ENCODE measurements at regions not wholly inside any gene's neighbourhood (a gene's known extent, or its start where the extent isn't known, plus 50 kb on each side); places are given as distances from the start of the nearest gene placed in this dataset.

GRCh38 chr15:23835953-23836352 lies 148.8 kb upstream of the NDN start:
- DNase-seq = no peak
- H3K36me3 ChIP-seq = no peaks in the 10 kb centered on the region
- 90 to 97% (median 94%) methylated on average over 2 of the region's 2 CpGs for WGBS, 3 donors
- TF ChIP-seq EP300 (IDR thresholded peaks at IDR 0.05) = no peak
- TF ChIP-seq CTCF (IDR thresholded peaks at IDR 0.05) = no peak
- TF ChIP-seq POLR2A (IDR thresholded peaks at IDR 0.05) = no peak
- no peaks in the 10 kb centered on the region for H3K4me1 ChIP-seq (ENCODE audit: insufficient read depth)
- intact Hi-C loops (cut with DNase I) = no loop called here
- H3K9me3 ChIP-seq = no peaks in the 10 kb centered on the region
- H3K27ac ChIP-seq = no peak overlapping the region
- H3K27me3 ChIP-seq = no peaks in the 10 kb centered on the region
- H3K4me3 ChIP-seq = no peak overlapping the region

GRCh38 chr15:23839893-23840474 lies 152.9 kb upstream of the NDN start:
- WGBS, 3 donors = 48 to 60% (median 54%) methylated on average over 6 of the region's 6 CpGs
- Histone ChIP-seq H3K27ac (no peak overlapping the region), H3K4me1 (ENCODE audit: insufficient read depth) (no peaks in the 10 kb centered on the region), H3K27me3 (no peaks in the 10 kb centered on the region), H3K4me3 (no peak overlapping the region), H3K36me3 (no peaks in the 10 kb centered on the region), H3K9me3 (no peaks in the 10 kb centered on the region)
- intact Hi-C loops (cut with DNase I) = no loop called here
- no peak for DNase-seq
- TF ChIP-seq CTCF (IDR thresholded peaks at IDR 0.05) (no peak), EP300 (IDR thresholded peaks at IDR 0.05) (no peak), POLR2A (IDR thresholded peaks at IDR 0.05) (no peak)

- Histone ChIP-seq H3K4me1 (ENCODE audit: insufficient read depth) (no peaks in the 10 kb centered on the region), H3K4me3 (no peak overlapping the region), H3K36me3 (no peaks in the 10 kb centered on the region), H3K27me3 (no peaks in the 10 kb centered on the region), H3K9me3 (no peaks in the 10 kb centered on the region), H3K27ac (no peak overlapping the region)
- intact Hi-C loops (cut with DNase I) = no loop called here
- 27 to 34% (median 30%) methylated on average over 3 of the region's 3 CpGs for WGBS, 3 donors
- DNase-seq = no peak
- TF ChIP-seq CTCF (IDR thresholded peaks at IDR 0.05) (no peak), EP300 (IDR thresholded peaks at IDR 0.05) (no peak), POLR2A (IDR thresholded peaks at IDR 0.05) (no peak)
These were observed 159.1 kb upstream of the NDN start for GRCh38 chr15:23846218-23846617.

- 64 to 67% (median 64%) methylated on average over 6 of the region's 6 CpGs for WGBS, 3 donors
- DNase-seq = no peak
- TF ChIP-seq POLR2A (IDR thresholded peaks at IDR 0.05) (no peak), CTCF (IDR thresholded peaks at IDR 0.05) (no peak), EP300 (IDR thresholded peaks at IDR 0.05) (no peak)
- no peaks in the 10 kb centered on the region for H3K9me3 ChIP-seq
- H3K4me3 ChIP-seq = no peak overlapping the region
- no peak overlapping the region for H3K27ac ChIP-seq
- H3K36me3 ChIP-seq = no peaks in the 10 kb centered on the region
- no peaks in the 10 kb centered on the region for H3K27me3 ChIP-seq
- intact Hi-C loops (cut with DNase I) = no loop called here
- H3K4me1 ChIP-seq (ENCODE audit: insufficient read depth) = peaks cover 3% of the 10 kb centered on the region
These were observed 163.6 kb upstream of the NDN start for GRCh38 chr15:23850666-23851065.
